Astrocyte (in vitro differentiated cells and primary cell): ENCODE measurements at regions not wholly inside any gene's neighbourhood (a gene's known extent, or its start where the extent isn't known, plus 50 kb on each side); places are given as distances from the start of the nearest gene placed in this dataset.
"Not testable (repeated sequence)": the region's sequence is repeated elsewhere in the genome, so short reads cannot be mapped to it uniquely, and the experiment has no call there.

ENCODE experiments used
- DNase-seq: peaks from one replicate; pipeline ENCODE4 v3.0.0-alpha.2; 2010; ENCODE audit warnings: low read depth
- FAIRE-seq: peaks from 2 replicates; lab custom pipeline; 2011; peaks lifted over from hg19 to GRCh38; lab: Jason Lieb, UNC
- H2AFZ ChIP-seq: 2 replicates; pipeline ENCODE4 v1.6.0; 2012; ENCODE audit warnings: low read depth, low read length, inconsistent platforms
- H3K27ac ChIP-seq: 2 replicates; pipeline ENCODE4 v1.5.1; 2011; ENCODE audit warnings: low read depth, low read length, inconsistent platforms
- H3K27me3 ChIP-seq: 2 replicates; pipeline ENCODE4 v1.6.0; 2011; ENCODE audit warnings: low read length, inconsistent platforms; ENCODE audit not compliant: insufficient read depth
- H3K36me3 ChIP-seq: 2 replicates; pipeline ENCODE4 v1.5.1; 2011; ENCODE audit warnings: low read length, inconsistent platforms; ENCODE audit not compliant: insufficient read depth
- H3K4me1 ChIP-seq: 2 replicates; pipeline ENCODE4 v1.5.1; 2011; ENCODE audit warnings: low read length, inconsistent platforms; ENCODE audit not compliant: insufficient read depth
- H3K4me2 ChIP-seq: 2 replicates; pipeline ENCODE4 v1.6.0; 2012; ENCODE audit warnings: low read length, inconsistent platforms
- H3K4me3 ChIP-seq: 2 replicates; pipeline ENCODE4 v1.5.1; 2011; ENCODE audit warnings: low read depth, mild to moderate bottlenecking, low read length, inconsistent platforms; ENCODE audit not compliant: insufficient read depth
- H3K79me2 ChIP-seq: 2 replicates; pipeline ENCODE4 v1.6.0; 2012; ENCODE audit warnings: mild to moderate bottlenecking, low read length, inconsistent platforms; ENCODE audit not compliant: insufficient read depth
- H3K9ac ChIP-seq: 2 replicates; pipeline ENCODE4 v1.6.0; 2012; ENCODE audit warnings: mild to moderate bottlenecking, low read length, inconsistent platforms
- H3K9me3 ChIP-seq: 2 replicates; pipeline ENCODE4 v1.5.1; 2012; ENCODE audit warnings: low read depth, mild to moderate bottlenecking, low read length, inconsistent platforms; ENCODE audit not compliant: insufficient read depth
- H4K20me1 ChIP-seq: 2 replicates; pipeline ENCODE4 v1.6.0; 2012; ENCODE audit warnings: low read length, inconsistent platforms; ENCODE audit not compliant: insufficient read depth
- H3K27ac Mint-ChIP-seq: one replicate; pipeline ENCODE4 v1.8.0; 2021; ENCODE audit warnings: mild to moderate bottlenecking, mixed read lengths; ENCODE audit not compliant: unreplicated experiment
- H3K27me3 Mint-ChIP-seq: one replicate; pipeline ENCODE4 v1.8.0; 2021; ENCODE audit warnings: low read depth, mixed read lengths; ENCODE audit not compliant: unreplicated experiment
- H3K36me3 Mint-ChIP-seq: one replicate; pipeline ENCODE4 v1.8.0; 2021; ENCODE audit warnings: low read depth, mixed read lengths; ENCODE audit not compliant: unreplicated experiment
- H3K4me1 Mint-ChIP-seq: one replicate; pipeline ENCODE4 v1.8.0; 2021; ENCODE audit warnings: low read depth, mixed read lengths; ENCODE audit not compliant: unreplicated experiment
- H3K4me3 Mint-ChIP-seq: one replicate; pipeline ENCODE4 v1.8.0; 2021; ENCODE audit warnings: mild to moderate bottlenecking, moderate library complexity, mixed read lengths; ENCODE audit not compliant: unreplicated experiment
- H3K9me3 Mint-ChIP-seq: one replicate; pipeline ENCODE4 v1.8.0; 2021; ENCODE audit warnings: mild to moderate bottlenecking, mixed read lengths; ENCODE audit not compliant: unreplicated experiment

GRCh38 chr1:146704162-146704724 is 233.9 kb upstream of the NBPF12 start:
- not testable (repeated sequence) for H3K9me3 ChIP-seq, H3K9me3 Mint-ChIP-seq, H3K79me2 ChIP-seq, H3K27ac ChIP-seq, H3K27me3 Mint-ChIP-seq, H3K27ac Mint-ChIP-seq, H3K4me2 ChIP-seq, FAIRE-seq, H3K9ac ChIP-seq, H3K4me1 ChIP-seq, H3K36me3 Mint-ChIP-seq, H2AFZ ChIP-seq, H3K4me1 Mint-ChIP-seq, H4K20me1 ChIP-seq, H3K4me3 ChIP-seq, H3K4me3 Mint-ChIP-seq, H3K27me3 ChIP-seq, DNase-seq, H3K36me3 ChIP-seq

- not testable (repeated sequence) for H4K20me1 ChIP-seq, H3K36me3 ChIP-seq, H3K4me3 ChIP-seq, H3K27me3 ChIP-seq, H3K9me3 ChIP-seq, H2AFZ ChIP-seq, H3K27ac ChIP-seq, H3K4me1 ChIP-seq, H3K9ac ChIP-seq, H3K4me1 Mint-ChIP-seq, H3K4me3 Mint-ChIP-seq, H3K79me2 ChIP-seq, H3K4me2 ChIP-seq, H3K9me3 Mint-ChIP-seq, H3K27me3 Mint-ChIP-seq, H3K36me3 Mint-ChIP-seq, FAIRE-seq
- peak overlapping the region; percentile 34 for H3K27ac Mint-ChIP-seq
- DNase-seq, result peak; percentile 68
These were observed 236.8 kb upstream of the NBPF12 start for GRCh38 chr1:146701320-146701719.

GRCh38 chr1:146695388-146695787 is 242.7 kb upstream of the NBPF12 start:
- H3K9ac ChIP-seq, H3K27ac Mint-ChIP-seq, FAIRE-seq, H3K4me1 Mint-ChIP-seq, H3K9me3 Mint-ChIP-seq, H3K4me1 ChIP-seq, H3K27me3 Mint-ChIP-seq, H3K9me3 ChIP-seq, H3K4me2 ChIP-seq, H3K36me3 Mint-ChIP-seq, H3K27me3 ChIP-seq, H4K20me1 ChIP-seq, H2AFZ ChIP-seq, H3K79me2 ChIP-seq, H3K4me3 ChIP-seq, H3K27ac ChIP-seq, H3K36me3 ChIP-seq, H3K4me3 Mint-ChIP-seq, DNase-seq: not testable (repeated sequence)

GRCh38 chr1:146691798-146692197 is 246.3 kb upstream of the NBPF12 start:
- not testable (repeated sequence) for H3K9me3 Mint-ChIP-seq, H3K9ac ChIP-seq, H4K20me1 ChIP-seq, H2AFZ ChIP-seq, H3K79me2 ChIP-seq, H3K27ac Mint-ChIP-seq, H3K36me3 Mint-ChIP-seq, H3K36me3 ChIP-seq, H3K4me3 Mint-ChIP-seq, H3K4me3 ChIP-seq, H3K4me2 ChIP-seq, H3K27me3 Mint-ChIP-seq, H3K4me1 Mint-ChIP-seq, H3K9me3 ChIP-seq, FAIRE-seq, DNase-seq, H3K27ac ChIP-seq, H3K27me3 ChIP-seq, H3K4me1 ChIP-seq

- H3K9me3 Mint-ChIP-seq, result not testable (repeated sequence)
These were observed 249.2 kb upstream of the NBPF12 start for GRCh38 chr1:146688893-146689292.

GRCh38 chr1:146686777-146687366 is 251.3 kb upstream of the NBPF12 start:
- not testable (repeated sequence) for H3K4me1 ChIP-seq, H2AFZ ChIP-seq, H3K36me3 ChIP-seq, H3K27ac Mint-ChIP-seq, FAIRE-seq, H3K79me2 ChIP-seq, H3K9ac ChIP-seq, H3K4me2 ChIP-seq, H3K9me3 ChIP-seq, H4K20me1 ChIP-seq, H3K4me3 Mint-ChIP-seq, H3K27me3 ChIP-seq, H3K27ac ChIP-seq, H3K4me3 ChIP-seq, H3K36me3 Mint-ChIP-seq, H3K4me1 Mint-ChIP-seq, H3K9me3 Mint-ChIP-seq, DNase-seq, H3K27me3 Mint-ChIP-seq

More at GRCh38 chr1:146688893-146689292, 249.2 kb upstream of the NBPF12 start:
- not testable (repeated sequence) for H3K36me3 ChIP-seq, H4K20me1 ChIP-seq, H3K9ac ChIP-seq, H3K27ac ChIP-seq, H3K4me2 ChIP-seq, H3K27me3 Mint-ChIP-seq, H3K36me3 Mint-ChIP-seq, H3K27ac Mint-ChIP-seq, H2AFZ ChIP-seq, H3K27me3 ChIP-seq, H3K4me1 Mint-ChIP-seq, H3K4me3 ChIP-seq, DNase-seq, H3K79me2 ChIP-seq, H3K4me3 Mint-ChIP-seq, H3K4me1 ChIP-seq, H3K9me3 ChIP-seq, FAIRE-seq
